ENCODE measurements at regions not wholly inside any gene's neighbourhood (a gene's known extent, or its start where the extent isn't known, plus 50 kb on each side); places are given as distances from the start of the nearest gene placed in this dataset.

GRCh38 chr17:71938340-71939010 is 182.3 kb upstream of the SOX9 start:
- H3K4me3 ChIP-seq (ENCODE audit: low read length in 2 of 2) = no peak overlapping the region
- H3K9me3 ChIP-seq (ENCODE audit: control insufficient read depth in 1 of 2, low read length in 2 of 2) = no peaks in the 10 kb centered on the region
- H3K27me3 Mint-ChIP-seq = no peaks in the 10 kb centered on the region
- H3K4me1 ChIP-seq (ENCODE audit: insufficient read depth, low read length) = no peaks in the 10 kb centered on the region
- H3K27ac Mint-ChIP-seq = no peak overlapping the region
- peaks cover 0 to 9% (median 0%) of the 10 kb centered on the region in 8 donors for H3K9me3 Mint-ChIP-seq
- POLR2A ChIA-PET (ENCODE audit: partially characterized antibody) = no interaction called here
- H3K4me1 Mint-ChIP-seq = no peaks in the 10 kb centered on the region
- no peaks in the 10 kb centered on the region for H3K27me3 ChIP-seq (ENCODE audit: insufficient read depth, low read length)
- H3K4me3 Mint-ChIP-seq = no peak overlapping the region
- CTCF ChIA-PET (ENCODE audit: partially characterized antibody) = no interaction called here
- H3K27ac ChIP-seq (ENCODE audit: low read depth, low read length) = no peak overlapping the region
- no peak for DNase-seq
- H3K36me3 Mint-ChIP-seq = no peaks in the 10 kb centered on the region
- intact Hi-C loops (cut with micrococcal nuclease) = no loop called here
- no peaks in the 10 kb centered on the region for H3K36me3 ChIP-seq (ENCODE audit: insufficient read depth, low read length)

- intact Hi-C loops (cut with micrococcal nuclease) = no loop called here
- Mint-ChIP-seq H3K36me3 (no peaks in the 10 kb centered on the region), H3K27ac (no peak overlapping the region), H3K9me3 (peaks cover 0 to 18% (median 5%) of the 10 kb centered on the region in 8 donors), H3K4me3 (no peak overlapping the region), H3K4me1 (no peaks in the 10 kb centered on the region), H3K27me3 (no peaks in the 10 kb centered on the region)
- H3K27ac ChIP-seq (ENCODE audit: low read depth, low read length) = no peak overlapping the region
- H3K27me3 ChIP-seq (ENCODE audit: insufficient read depth, low read length) = no peaks in the 10 kb centered on the region
- CTCF ChIA-PET (ENCODE audit: partially characterized antibody) = no interaction called here
- H3K36me3 ChIP-seq (ENCODE audit: insufficient read depth, low read length) = no peaks in the 10 kb centered on the region
- POLR2A ChIA-PET (ENCODE audit: partially characterized antibody) = no interaction called here
- no peaks in the 10 kb centered on the region for H3K4me1 ChIP-seq (ENCODE audit: insufficient read depth, low read length)
- DNase-seq = no peak
- no peak overlapping the region for H3K4me3 ChIP-seq (ENCODE audit: low read length in 2 of 2)
- no peaks in the 10 kb centered on the region for H3K9me3 ChIP-seq (ENCODE audit: control insufficient read depth in 1 of 2, low read length in 2 of 2)
These were observed 178.9 kb upstream of the SOX9 start for GRCh38 chr17:71941920-71942319.

GRCh38 chr17:71942626-71943025 is 178.2 kb upstream of the SOX9 start:
- no peak for DNase-seq
- peaks cover 0 to 18% (median 5%) of the 10 kb centered on the region in 8 donors for H3K9me3 Mint-ChIP-seq
- Histone ChIP-seq H3K27ac (ENCODE audit: low read depth, low read length) (no peak overlapping the region), H3K4me1 (ENCODE audit: insufficient read depth, low read length) (no peaks in the 10 kb centered on the region), H3K4me3 (ENCODE audit: low read length in 2 of 2) (no peak overlapping the region), H3K36me3 (ENCODE audit: insufficient read depth, low read length) (no peaks in the 10 kb centered on the region), H3K9me3 (ENCODE audit: control insufficient read depth in 1 of 2, low read length in 2 of 2) (no peaks in the 10 kb centered on the region), H3K27me3 (ENCODE audit: insufficient read depth, low read length) (no peaks in the 10 kb centered on the region)
- no peak overlapping the region for H3K27ac Mint-ChIP-seq
- ChIA-PET POLR2A (ENCODE audit: partially characterized antibody) (no interaction called here), CTCF (ENCODE audit: partially characterized antibody) (no interaction called here)
- H3K36me3 Mint-ChIP-seq = no peaks in the 10 kb centered on the region
- H3K27me3 Mint-ChIP-seq = no peaks in the 10 kb centered on the region
- H3K4me3 Mint-ChIP-seq = no peak overlapping the region
- intact Hi-C loops (cut with micrococcal nuclease) = no loop called here
- no peaks in the 10 kb centered on the region for H3K4me1 Mint-ChIP-seq

- Mint-ChIP-seq H3K4me1 (no peaks in the 10 kb centered on the region), H3K9me3 (peaks cover 0 to 14% (median 4%) of the 10 kb centered on the region in 8 donors), H3K36me3 (no peaks in the 10 kb centered on the region), H3K4me3 (no peak overlapping the region), H3K27me3 (no peaks in the 10 kb centered on the region), H3K27ac (no peak overlapping the region)
- DNase-seq = no peak
- no peaks in the 10 kb centered on the region for H3K36me3 ChIP-seq (ENCODE audit: insufficient read depth, low read length)
- no peaks in the 10 kb centered on the region for H3K4me1 ChIP-seq (ENCODE audit: insufficient read depth, low read length)
- H3K27me3 ChIP-seq (ENCODE audit: insufficient read depth, low read length) = no peaks in the 10 kb centered on the region
- POLR2A ChIA-PET (ENCODE audit: partially characterized antibody) = no interaction called here
- no peaks in the 10 kb centered on the region for H3K9me3 ChIP-seq (ENCODE audit: control insufficient read depth in 1 of 2, low read length in 2 of 2)
- H3K4me3 ChIP-seq (ENCODE audit: low read length in 2 of 2) = no peak overlapping the region
- CTCF ChIA-PET (ENCODE audit: partially characterized antibody) = no interaction called here
- intact Hi-C loops (cut with micrococcal nuclease) = no loop called here
- H3K27ac ChIP-seq (ENCODE audit: low read depth, low read length) = no peak overlapping the region
These were observed 172.0 kb upstream of the SOX9 start for GRCh38 chr17:71948703-71949422.

- POLR2A ChIA-PET (ENCODE audit: partially characterized antibody) = no interaction called here
- H3K4me1 Mint-ChIP-seq = no peaks in the 10 kb centered on the region
- no peaks in the 10 kb centered on the region for H3K36me3 Mint-ChIP-seq
- CTCF ChIA-PET (ENCODE audit: partially characterized antibody) = no interaction called here
- intact Hi-C loops (cut with micrococcal nuclease) = loop anchor here (5.0 kb wide), 1 partner anchor 158 kb away; no protein-coding TSS in a partner anchor
- Histone ChIP-seq H3K4me3 (ENCODE audit: low read length in 2 of 2) (no peak overlapping the region), H3K27me3 (ENCODE audit: insufficient read depth, low read length) (no peaks in the 10 kb centered on the region), H3K36me3 (ENCODE audit: insufficient read depth, low read length) (no peaks in the 10 kb centered on the region), H3K27ac (ENCODE audit: low read depth, low read length) (no peak overlapping the region), H3K4me1 (ENCODE audit: insufficient read depth, low read length) (no peaks in the 10 kb centered on the region), H3K9me3 (ENCODE audit: control insufficient read depth in 1 of 2, low read length in 2 of 2) (no peaks in the 10 kb centered on the region)
- peaks cover 0 to 16% (median 3%) of the 10 kb centered on the region in 8 donors for H3K9me3 Mint-ChIP-seq
- no peak overlapping the region for H3K4me3 Mint-ChIP-seq
- H3K27ac Mint-ChIP-seq = no peak overlapping the region
- DNase-seq = no peak
- no peaks in the 10 kb centered on the region for H3K27me3 Mint-ChIP-seq
These were observed 161.7 kb upstream of the SOX9 start for GRCh38 chr17:71959154-71959553.

GRCh38 chr17:71963351-71963750 is 157.5 kb upstream of the SOX9 start:
- CTCF ChIA-PET (ENCODE audit: partially characterized antibody) = no interaction called here
- Mint-ChIP-seq H3K27me3 (no peaks in the 10 kb centered on the region), H3K9me3 (peaks cover 0 to 8% (median 2%) of the 10 kb centered on the region in 8 donors), H3K4me1 (no peaks in the 10 kb centered on the region), H3K36me3 (no peaks in the 10 kb centered on the region), H3K4me3 (no peak overlapping the region), H3K27ac (no peak overlapping the region)
- intact Hi-C loops (cut with micrococcal nuclease) = no loop called here
- H3K36me3 ChIP-seq (ENCODE audit: insufficient read depth, low read length) = no peaks in the 10 kb centered on the region
- no peaks in the 10 kb centered on the region for H3K27me3 ChIP-seq (ENCODE audit: insufficient read depth, low read length)
- no peak overlapping the region for H3K27ac ChIP-seq (ENCODE audit: low read depth, low read length)
- H3K4me3 ChIP-seq (ENCODE audit: low read length in 2 of 2) = no peak overlapping the region
- POLR2A ChIA-PET (ENCODE audit: partially characterized antibody) = no interaction called here
- H3K9me3 ChIP-seq (ENCODE audit: control insufficient read depth in 1 of 2, low read length in 2 of 2) = no peaks in the 10 kb centered on the region
- no peak for DNase-seq
- no peaks in the 10 kb centered on the region for H3K4me1 ChIP-seq (ENCODE audit: insufficient read depth, low read length)

- Mint-ChIP-seq H3K27me3 (no peaks in the 10 kb centered on the region), H3K4me3 (no peak overlapping the region), H3K9me3 (peaks cover 0 to 8% (median 2%) of the 10 kb centered on the region in 8 donors), H3K36me3 (no peaks in the 10 kb centered on the region), H3K4me1 (no peaks in the 10 kb centered on the region), H3K27ac (no peak overlapping the region)
- intact Hi-C loops (cut with micrococcal nuclease) = no loop called here
- Histone ChIP-seq H3K4me3 (ENCODE audit: low read length in 2 of 2) (no peak overlapping the region), H3K36me3 (ENCODE audit: insufficient read depth, low read length) (no peaks in the 10 kb centered on the region), H3K27ac (ENCODE audit: low read depth, low read length) (no peak overlapping the region), H3K27me3 (ENCODE audit: insufficient read depth, low read length) (no peaks in the 10 kb centered on the region), H3K4me1 (ENCODE audit: insufficient read depth, low read length) (no peaks in the 10 kb centered on the region), H3K9me3 (ENCODE audit: control insufficient read depth in 1 of 2, low read length in 2 of 2) (no peaks in the 10 kb centered on the region)
- POLR2A ChIA-PET (ENCODE audit: partially characterized antibody) = no interaction called here
- CTCF ChIA-PET (ENCODE audit: partially characterized antibody) = no interaction called here
- no peak for DNase-seq
These were observed 157.0 kb upstream of the SOX9 start for GRCh38 chr17:71963791-71964190.

Data from CD4-positive, alpha-beta memory T cell (primary cell).